ENCODE measurements at regions not wholly inside any gene's neighbourhood (a gene's known extent, or its start where the extent isn't known, plus 50 kb on each side); places are given as distances from the start of the nearest gene placed in this dataset.

DNA sequence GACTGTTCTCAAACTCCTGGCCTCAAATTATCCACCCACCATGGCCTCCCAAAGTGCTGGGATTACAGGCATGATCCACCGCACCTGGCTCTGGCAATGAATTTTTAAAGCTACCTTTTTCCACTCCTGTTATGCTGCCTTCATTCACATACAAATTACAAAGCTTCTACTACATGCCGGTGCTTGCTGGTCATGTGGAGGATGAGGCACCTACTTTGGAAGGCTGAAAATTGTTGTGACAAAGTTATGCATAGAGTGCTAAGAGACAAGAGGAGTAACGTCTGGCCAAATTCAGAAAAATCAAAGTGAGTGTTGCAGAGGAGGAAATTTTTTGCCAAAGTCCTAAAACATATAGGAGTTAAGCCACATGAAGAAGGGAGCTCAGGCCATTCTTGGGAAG is 191.7 kb upstream of the PPFIA2 start:
- DNase-seq = no peak

DNA sequence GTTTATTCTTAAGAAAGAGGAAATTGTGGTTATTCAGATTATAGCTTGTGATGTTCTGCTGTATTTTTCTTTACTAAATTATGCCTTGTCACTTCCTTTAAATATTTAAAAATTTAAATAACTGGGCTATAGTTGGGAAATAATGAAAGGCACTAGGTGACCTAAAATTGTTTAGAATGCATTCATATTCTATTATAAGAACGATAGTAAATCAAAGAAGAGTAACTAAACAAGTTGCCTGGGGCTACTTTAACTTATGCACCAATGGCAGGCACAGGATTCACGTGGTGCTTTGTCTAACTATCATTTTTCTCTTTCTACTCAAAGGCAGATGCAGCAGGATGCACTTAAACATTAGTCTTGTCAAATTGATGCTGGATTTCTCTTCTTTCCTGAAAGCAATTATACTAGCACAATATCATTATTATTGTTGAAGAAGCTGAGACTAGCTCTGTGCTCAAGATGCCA is 190.7 kb upstream of the PPFIA2 start:
- no peak for DNase-seq

GRCh38 chr12:81949416-81949815 is 190.3 kb upstream of the PPFIA2 start:
- DNase-seq = no peak

DNA sequence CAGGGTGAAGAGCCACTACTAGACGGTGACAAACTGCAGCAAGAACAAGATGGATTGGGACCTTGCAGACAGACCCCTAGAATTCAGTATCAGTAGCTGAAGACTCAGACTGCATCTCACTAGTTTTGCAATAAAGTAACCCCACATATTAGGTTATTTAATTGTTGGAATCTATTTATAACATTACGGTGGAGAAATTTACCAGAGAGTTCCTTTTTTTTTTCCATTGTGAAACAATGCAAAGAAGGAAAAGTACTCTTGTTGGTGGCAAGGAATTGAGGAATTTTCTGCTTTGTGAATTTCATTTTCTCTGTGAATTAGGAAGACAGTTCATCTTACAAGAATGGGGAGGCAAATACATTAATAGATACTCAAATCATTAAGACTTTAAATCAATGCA is 185.7 kb upstream of the PPFIA2 start:
- DNase-seq = no peak

GRCh38 chr12:81942594-81942993 is 183.4 kb upstream of the PPFIA2 start:
- no peak for DNase-seq

DNA sequence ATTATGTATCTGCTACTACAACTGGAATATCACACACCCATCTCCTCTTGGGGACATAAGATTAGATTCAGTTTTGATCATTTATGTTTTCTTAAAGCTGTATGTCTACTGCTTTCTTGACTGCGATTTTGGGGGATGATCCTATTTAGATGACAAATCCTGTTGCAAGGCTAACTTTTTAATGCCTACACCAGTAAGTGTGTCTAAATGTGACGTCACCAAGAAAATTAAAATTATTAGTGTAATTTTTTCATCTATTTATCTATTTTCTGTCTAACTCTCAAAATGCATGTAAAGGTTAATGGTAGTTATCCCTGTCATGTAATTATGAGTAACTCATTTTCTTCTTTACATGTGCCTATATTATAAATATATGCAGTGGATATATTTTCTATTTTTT is 170.9 kb upstream of the PPFIA2 start:
- no peak for DNase-seq

DNA sequence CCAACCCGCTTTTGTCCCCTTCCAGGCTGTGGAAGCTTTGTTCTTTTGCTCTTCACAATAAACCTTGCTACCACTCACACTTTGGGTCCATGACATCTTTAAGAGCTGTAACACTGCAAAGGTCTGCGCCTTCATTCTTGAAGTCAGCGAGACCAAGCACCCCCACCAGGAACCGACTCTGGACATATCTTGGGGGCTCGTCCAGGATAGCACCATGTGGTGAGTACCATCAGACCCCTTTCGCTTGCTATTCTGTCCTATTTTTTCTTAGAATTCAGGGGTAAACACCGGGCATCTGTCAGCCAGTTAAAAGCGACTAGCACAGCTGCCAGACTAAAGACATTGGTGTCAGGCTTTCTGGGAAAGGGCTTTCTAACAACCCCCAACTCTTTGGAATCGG is 137.6 kb upstream of the PPFIA2 start:
- peak in 1 of 2 experiments; percentile 23 for DNase-seq

DNA sequence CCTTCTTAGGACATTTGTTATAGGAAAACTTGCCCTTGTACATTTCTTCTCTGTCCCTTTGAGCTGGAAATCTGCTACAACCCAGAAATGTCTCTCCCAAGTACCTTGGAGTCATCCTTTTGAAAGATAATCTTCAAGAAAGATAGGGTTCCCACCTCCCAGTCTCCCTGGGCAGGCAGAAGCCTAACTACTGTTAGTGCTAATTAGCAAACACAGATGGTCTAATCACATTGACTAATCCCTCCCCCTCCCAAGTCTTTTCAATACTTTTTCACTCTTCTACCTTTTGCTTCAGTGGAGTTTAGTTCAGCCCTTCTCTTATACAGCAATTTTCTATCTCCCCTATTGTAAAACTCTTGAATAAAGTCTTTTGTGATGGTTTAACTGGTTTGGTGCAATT is 129.8 kb upstream of the PPFIA2 start:
- DNase-seq = no peak

DNA sequence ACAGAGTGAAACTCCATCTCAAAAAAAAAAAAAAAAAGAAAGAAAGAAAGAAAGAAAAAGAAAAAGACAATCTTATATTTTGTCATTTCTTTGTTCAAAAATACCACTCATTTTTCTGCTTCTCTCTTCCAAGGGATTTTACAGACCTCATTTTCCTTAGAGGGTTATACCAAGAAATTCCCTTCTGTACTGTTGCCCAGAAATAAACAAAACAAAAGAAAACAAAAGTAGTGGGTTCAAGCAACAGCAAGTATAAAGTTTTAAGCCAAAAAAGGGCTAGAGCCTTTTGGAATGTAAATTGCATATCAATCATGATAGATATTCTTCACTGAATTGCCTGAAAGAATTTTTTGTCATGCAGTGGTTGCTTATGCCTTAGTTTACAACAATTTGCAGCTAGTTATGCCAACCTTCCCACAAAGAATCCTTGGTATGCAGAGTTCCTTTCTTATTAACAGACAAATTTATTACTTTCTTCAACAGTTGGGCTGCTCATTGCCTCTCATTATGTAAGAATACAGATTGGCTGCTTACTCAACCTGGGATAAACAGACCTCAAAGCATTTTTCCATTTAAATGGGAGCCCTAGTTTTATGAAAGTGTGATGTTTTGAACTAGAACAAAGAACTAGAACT is 129.1 kb upstream of the PPFIA2 start:
- DNase-seq = no peak

DNA sequence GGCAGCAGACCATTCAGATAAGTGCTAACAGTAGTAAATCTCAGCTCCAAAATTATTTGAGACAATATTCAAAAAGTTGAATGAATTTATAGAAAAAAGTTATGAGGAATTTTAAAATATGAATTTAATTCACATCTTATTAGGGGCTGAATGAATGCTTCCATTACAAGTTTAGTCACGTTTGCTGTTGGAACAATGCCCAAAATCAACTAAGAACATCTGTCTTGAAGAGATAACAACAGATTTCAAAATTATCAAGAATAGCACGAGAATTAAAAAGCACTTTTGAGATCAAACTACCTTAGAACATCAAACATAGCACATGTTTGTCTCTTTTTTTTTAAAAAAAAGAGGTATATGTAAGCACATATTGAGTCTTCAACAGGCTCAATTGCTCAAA is 115.4 kb upstream of the PPFIA2 start:
- DNase-seq = no peak

DNA sequence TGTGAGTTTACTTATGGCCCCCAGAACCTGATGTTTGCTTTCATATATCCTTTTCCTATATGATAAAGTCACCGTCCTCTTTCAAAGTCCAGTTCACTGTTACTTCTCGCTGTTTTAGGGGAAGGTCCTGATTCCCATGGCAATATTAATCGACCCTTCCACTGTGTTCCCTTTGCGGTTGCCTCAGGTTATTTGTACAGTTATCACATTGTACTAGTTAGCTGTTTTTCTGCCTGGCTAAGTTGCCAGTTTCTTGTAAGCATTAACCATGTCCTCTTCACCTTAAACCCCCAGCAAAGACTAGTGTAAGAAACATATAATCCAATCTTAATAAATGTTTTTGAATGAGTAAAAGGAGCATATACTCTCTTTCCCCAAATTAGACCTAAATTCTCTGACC is 115.0 kb upstream of the PPFIA2 start:
- DNase-seq = no peak

GRCh38 chr12:81872400-81872799 is 113.2 kb upstream of the PPFIA2 start:
- DNase-seq = no peak

DNA sequence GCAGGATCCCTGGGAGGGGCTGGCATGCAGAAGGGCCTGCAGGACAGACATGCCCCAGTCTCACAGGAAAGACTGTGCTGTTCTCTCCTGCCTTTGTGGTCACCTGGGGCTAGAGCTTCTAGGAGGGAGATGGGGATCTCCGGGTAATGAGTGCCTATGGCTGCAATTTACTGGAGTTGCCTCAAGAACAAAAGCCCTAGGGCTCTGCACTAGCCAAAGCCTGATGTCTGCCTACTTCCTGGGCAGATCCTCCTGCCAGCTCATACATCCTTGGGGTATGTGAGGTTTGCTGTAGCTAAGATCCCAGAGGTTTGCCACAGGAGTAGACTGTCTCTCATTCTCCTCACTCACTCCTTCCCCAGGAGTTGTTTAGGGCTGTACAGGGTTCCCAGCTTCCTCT is 106.9 kb upstream of the PPFIA2 start:
- DNase-seq = no peak

GRCh38 chr12:81863406-81863805 is 104.3 kb upstream of the PPFIA2 start:
- DNase-seq = no peak

- DNase-seq = no peak
These were observed 100.4 kb upstream of the PPFIA2 start for GRCh38 chr12:81859521-81859920.

GRCh38 chr12:81843599-81843998 is 84.4 kb upstream of the PPFIA2 start:
- DNase-seq = no peak

- peak; percentile 53 to 62 for DNase-seq
These were observed 76.6 kb upstream of the PPFIA2 start for GRCh38 chr12:81835783-81836182.

GRCh38 chr12:81819991-81820633 is 61.0 kb upstream of the PPFIA2 start:
- DNase-seq = no peak

GRCh38 chr12:81815611-81816010 is 56.5 kb upstream of the PPFIA2 start:
- no peak for DNase-seq

DNA sequence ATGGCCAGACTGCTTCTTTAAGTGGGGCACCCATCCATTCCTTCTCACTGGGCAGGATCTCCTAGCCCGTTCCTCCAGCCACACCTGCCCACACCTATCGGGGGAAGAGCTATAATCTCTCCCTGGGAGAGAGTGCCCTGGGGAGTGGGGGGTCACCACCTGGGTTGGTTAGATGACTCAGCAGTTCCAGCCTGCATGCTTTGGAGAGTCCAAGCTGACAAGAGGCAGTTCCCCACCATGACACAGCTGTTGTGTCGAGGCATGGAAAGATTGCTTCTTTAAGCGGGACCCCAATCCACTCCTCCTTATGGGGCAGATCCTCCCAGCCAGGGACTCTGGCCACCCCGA is 52.6 kb upstream of the PPFIA2 start:
- no peak for DNase-seq

DNA sequence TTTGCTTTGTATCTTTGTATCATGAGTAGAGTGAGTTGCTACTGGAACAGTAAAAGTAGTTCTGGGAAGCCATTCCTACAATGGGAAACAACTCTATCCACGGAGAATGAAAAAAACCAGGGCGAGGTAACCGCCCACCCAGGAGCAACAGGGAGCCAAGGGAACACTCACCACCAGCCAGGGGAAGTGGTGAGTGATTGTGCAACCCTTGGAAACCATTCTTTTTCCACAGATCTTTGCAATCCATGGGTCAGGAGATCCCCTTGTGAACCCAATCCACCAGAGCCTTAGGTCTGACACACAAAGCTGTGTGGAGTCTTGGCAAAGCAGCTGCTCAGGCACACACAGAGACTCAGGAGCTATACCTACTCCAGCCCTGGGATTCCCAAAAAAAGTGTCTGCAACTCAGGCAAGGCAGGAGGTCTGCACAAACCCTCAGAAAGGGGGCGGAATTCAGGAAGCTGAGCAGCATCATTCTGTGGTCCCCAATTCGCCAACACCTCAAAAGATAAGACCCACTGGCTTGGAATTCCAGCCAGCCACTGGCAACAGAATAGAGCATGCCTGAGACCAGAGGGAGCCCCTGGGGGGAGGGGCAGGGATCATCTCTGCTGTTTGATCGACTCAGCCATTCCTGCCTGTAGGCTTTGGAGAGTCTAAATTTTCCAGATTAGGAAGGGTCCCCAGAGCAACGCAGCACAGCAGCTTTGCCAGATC is 52.1 kb upstream of the PPFIA2 start:
- DNase-seq = no peak

DNA sequence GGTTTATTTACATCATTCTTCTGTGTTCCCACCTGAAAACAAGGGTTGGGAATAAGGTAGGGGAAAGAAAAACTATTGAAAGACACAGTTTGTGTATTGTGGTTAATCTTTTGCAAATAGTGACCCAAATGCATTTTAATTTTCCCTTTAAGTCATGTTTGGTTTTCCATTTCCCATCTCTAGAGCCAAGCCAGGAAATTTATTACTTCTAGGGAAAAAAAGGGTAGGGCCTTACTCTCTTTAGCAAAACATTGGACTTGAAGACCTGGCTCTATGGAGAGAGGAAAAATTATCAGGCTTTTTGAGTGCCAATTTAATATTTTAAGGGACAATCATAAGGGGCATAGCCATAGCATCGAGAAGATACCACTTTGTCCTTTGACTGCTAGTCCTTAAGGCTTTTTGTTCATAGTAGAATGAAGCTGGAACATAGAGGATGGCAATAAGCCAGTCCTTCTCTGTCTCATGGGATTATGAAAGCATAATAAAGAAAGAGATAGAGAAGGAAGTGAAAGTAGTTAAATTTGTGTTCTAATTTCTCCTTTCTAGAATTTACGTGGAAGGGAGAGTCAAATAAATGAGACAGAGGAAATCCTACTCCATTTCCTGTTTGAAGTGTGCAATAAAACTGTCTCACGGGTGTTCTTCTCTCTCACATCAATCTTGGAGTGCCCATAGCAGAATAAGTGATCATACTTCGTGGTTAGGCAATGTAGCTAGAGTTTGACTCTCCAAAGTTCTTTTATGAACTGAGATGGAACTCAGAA is 50.9 kb upstream of the PPFIA2 start:
- DNase-seq = no peak

DNA sequence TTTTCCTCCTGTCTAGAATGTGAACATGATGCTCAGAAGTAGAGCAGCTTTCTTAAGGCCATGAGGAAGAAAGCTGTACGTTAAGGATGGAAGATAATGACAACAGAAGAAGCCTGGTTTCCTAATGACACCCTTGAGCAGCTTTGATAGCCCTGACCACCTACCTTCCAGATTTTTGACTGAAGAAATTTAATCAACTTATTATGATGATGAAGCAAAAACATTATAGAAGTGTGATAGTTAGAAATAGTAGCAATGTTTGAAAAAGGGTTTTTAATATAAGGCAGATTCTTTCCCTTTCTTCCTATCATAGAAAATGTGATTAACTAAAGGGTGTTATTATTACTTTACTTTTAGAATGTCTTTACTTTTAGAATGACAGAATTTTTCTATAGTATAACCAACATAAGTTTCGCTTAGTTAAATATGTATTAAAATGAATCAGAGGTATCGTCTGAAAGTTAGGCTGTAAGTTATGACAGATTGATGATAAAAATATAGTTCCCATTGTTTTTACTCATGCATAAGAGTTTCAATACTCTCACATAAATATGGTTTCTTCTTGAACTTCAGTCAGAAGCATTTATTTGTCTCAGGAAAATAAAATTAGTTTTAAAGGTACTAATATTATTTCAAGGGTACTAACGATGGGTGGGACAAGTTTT is 50.1 kb upstream of the PPFIA2 start:
- DNase-seq = no peak

Measured in activated T-cell treated with anti-CD3 and anti-CD28 coated beads, Interleukin-2, amount 50 U/mL, for 48 hours (primary cell).